SK-N-MC (cell line): ENCODE measurements at regions not wholly inside any gene's neighbourhood (a gene's known extent, or its start where the extent isn't known, plus 50 kb on each side); places are given as distances from the start of the nearest gene placed in this dataset.

Experiments used
- DNase-seq: peaks from one replicate; pipeline ENCODE4 v3.0.0-alpha.2; 2011; ENCODE audit warnings: low read depth, low spot score
- H3K27ac ChIP-seq: fragments of 200-600 bp; sonication (generic); 2 replicates; pipeline ENCODE4 v1.5.1; 2016; ENCODE audit warnings: mixed run types
- H3K36me3 ChIP-seq: fragments of 200-600 bp; sonication (generic); 2 replicates; pipeline ENCODE4 v1.6.1; 2017; ENCODE audit warnings: antibody characterized with exemption, low read length, mixed read lengths; ENCODE audit not compliant: insufficient read depth
- H3K4me3 ChIP-seq: fragments of 200-600 bp; sonication (generic); 2 replicates; pipeline ENCODE4 v1.5.1; 2016
- H3K9ac ChIP-seq: fragments of 200-600 bp; sonication (generic); 2 replicates; pipeline ENCODE4 v1.8.0; 2017; ENCODE audit warnings: mixed run types, mixed read lengths; ENCODE audit not compliant: insufficient read length
- H3K9me3 ChIP-seq: fragments of 200-600 bp; sonication (generic); 2 replicates; pipeline ENCODE4 v1.6.1; 2017; ENCODE audit warnings: low read depth, mild to moderate bottlenecking, antibody characterized with exemption, low read length, moderate library complexity, mixed read lengths
- EZH2 ChIP-seq: fragments of 200-600 bp; sonication (generic); IDR thresholded peaks from one replicate; pipeline ENCODE4 v1.6.1; 2017; ENCODE audit warnings: antibody characterized with exemption
- FOXP2 ChIP-seq: optimal IDR thresholded peaks from 2 replicates; pipeline ENCODE3; 2011; ENCODE audit warnings: mild to moderate bottlenecking, moderate library complexity; ENCODE audit not compliant: insufficient read depth; ENCODE audit errors: extremely low read length, control extremely low read depth
- POLR2AphosphoS5 ChIP-seq: IDR thresholded peaks from 2 replicates; pipeline ENCODE4 v1.6.1; 2012; ENCODE audit warnings: mild to moderate bottlenecking, low read depth, low read length, borderline replicate concordance

DNA sequence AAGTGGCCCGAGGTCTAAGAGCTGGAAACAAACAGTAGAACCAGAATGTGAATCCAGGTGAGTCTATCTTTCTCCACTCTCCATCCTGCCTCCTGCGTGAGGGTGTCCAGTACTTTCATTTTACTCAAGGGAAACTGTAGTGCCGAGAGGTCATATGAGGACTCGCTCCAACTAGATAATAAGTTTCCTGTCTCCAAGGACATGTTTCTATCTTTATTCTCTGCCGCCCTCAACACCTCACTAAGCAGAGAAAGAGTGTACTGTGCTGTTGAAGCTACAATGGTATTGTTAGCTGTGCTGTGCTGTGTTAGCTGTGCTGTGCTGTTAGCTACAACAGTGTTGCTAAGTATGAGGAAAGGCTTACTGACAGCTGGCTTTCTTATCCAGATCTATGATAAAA lies 137.9 kb upstream of the COL8A1 start:
- TF ChIP-seq POLR2AphosphoS5 (no peak), EZH2 (no peak), FOXP2 (no peak)
- no peak for DNase-seq
- H3K9ac ChIP-seq: no peak overlapping the region
- H3K9me3 ChIP-seq: 0 out of 2 replicates have a peak, but pooled peaks cover 4% of the 10 kb centered on the region
- no peak overlapping the region for H3K27ac ChIP-seq
- H3K4me3 ChIP-seq: no peak overlapping the region
- no peaks in the 10 kb centered on the region for H3K36me3 ChIP-seq

GRCh38 chr3:99499235-99500158 lies 138.9 kb upstream of the COL8A1 start:
- H3K9me3 ChIP-seq: 0 out of 2 replicates have a peak, but pooled peaks cover 4% of the 10 kb centered on the region
- H3K9ac ChIP-seq: no peak overlapping the region
- no peak for DNase-seq
- H3K4me3 ChIP-seq: no peak overlapping the region
- TF ChIP-seq FOXP2: no peak
- no peak for TF ChIP-seq POLR2AphosphoS5
- no peak for TF ChIP-seq EZH2
- no peak overlapping the region for H3K27ac ChIP-seq
- no peaks in the 10 kb centered on the region for H3K36me3 ChIP-seq

DNA sequence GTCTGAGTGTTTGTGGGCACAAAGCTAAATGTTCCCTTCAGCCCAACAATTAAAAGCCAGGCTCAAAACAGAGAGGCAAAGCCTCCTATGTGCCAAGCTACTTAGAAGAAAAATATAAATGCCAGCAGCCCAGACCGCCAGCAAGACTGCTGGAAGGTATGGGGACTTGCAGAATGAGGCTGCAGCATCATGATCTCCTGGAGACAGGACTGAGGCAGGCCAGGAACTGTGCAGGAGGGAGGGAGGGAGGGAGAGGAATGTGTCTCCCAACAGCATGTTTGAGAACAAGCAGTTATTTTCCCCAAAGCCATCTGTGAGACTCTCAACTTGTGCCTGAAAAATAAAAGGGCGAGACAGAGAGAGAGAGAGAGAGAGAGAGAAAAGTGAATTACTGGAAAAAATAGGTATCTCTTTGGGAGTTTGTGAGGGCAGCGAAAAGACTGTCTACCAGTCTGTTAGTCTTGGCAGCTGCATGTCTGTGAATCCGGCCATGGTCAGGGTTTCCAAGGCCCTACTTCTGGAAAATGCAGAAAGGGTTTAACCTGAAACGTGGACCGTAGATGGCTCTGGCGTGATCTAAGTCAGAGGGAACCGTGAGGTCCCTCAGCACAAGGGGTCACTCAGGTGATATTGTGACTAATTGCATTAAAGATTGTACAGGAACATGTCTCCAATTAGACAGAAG lies 139.7 kb upstream of the COL8A1 start:
- H3K36me3 ChIP-seq: no peaks in the 10 kb centered on the region
- no peak overlapping the region for H3K9ac ChIP-seq
- no peak for TF ChIP-seq FOXP2
- no peak for TF ChIP-seq POLR2AphosphoS5
- TF ChIP-seq EZH2: no peak
- H3K4me3 ChIP-seq: no peak overlapping the region
- H3K9me3 ChIP-seq: 0 out of 2 replicates have a peak, but pooled peaks cover 4% of the 10 kb centered on the region
- no peak overlapping the region for H3K27ac ChIP-seq
- no peak for DNase-seq

GRCh38 chr3:99487894-99488293 lies 150.5 kb upstream of the COL8A1 start:
- DNase-seq: no peak
- Histone ChIP-seq H3K9ac (no peak overlapping the region), H3K9me3 (peaks cover 10% of the 10 kb centered on the region; the same call in 1 of the 2 replicates), H3K4me3 (no peak overlapping the region), H3K27ac (no peak overlapping the region), H3K36me3 (peaks cover 3% of the 10 kb centered on the region; the same call in 1 of the 2 replicates)
- no peak for TF ChIP-seq FOXP2
- no peak for TF ChIP-seq POLR2AphosphoS5
- no peak for TF ChIP-seq EZH2

DNA sequence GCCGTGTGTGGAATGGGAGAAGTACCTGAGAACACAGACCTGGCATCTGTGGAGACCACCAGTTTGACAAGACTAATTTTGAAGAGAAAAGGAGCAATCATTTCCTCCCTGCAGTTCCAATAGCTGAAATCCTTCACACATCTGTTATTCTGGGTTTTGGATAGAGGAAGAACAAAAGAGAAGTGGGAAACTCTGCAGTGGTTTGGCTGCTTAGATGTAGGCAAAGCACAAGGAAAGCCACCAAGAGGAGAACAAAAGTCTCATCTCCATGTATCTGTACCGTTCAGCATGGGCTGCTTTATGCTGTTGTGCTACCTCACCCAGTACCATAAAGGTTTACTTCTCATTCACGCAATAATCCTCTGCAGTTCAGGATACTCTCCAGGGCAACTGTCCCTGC lies 153.1 kb upstream of the COL8A1 start:
- peak overlapping the region; percentile 40 for H3K4me3 ChIP-seq
- no peak overlapping the region for H3K9ac ChIP-seq
- no peak for TF ChIP-seq EZH2
- TF ChIP-seq FOXP2: no peak
- TF ChIP-seq POLR2AphosphoS5: no peak
- H3K27ac ChIP-seq: peak overlapping the region; percentile 83
- no peak for DNase-seq
- H3K36me3 ChIP-seq: peaks cover 3% of the 10 kb centered on the region; the same call in 1 of the 2 replicates
- peaks cover 10% of the 10 kb centered on the region; the same call in 1 of the 2 replicates for H3K9me3 ChIP-seq

- H3K4me3 ChIP-seq: peak overlapping the region; percentile 40
- peak; percentile 97 for DNase-seq
- H3K36me3 ChIP-seq: peaks cover 3% of the 10 kb centered on the region; the same call in 1 of the 2 replicates
- peak overlapping the region; percentile 83 for H3K27ac ChIP-seq
- TF ChIP-seq FOXP2: no peak
- TF ChIP-seq POLR2AphosphoS5: peak; percentile 76; the same call in 1 of the 2 replicates
- H3K9ac ChIP-seq: no peak overlapping the region
- H3K9me3 ChIP-seq: peaks cover 10% of the 10 kb centered on the region; the same call in 1 of the 2 replicates
These were observed 153.5 kb upstream of the COL8A1 start for GRCh38 chr3:99484871-99485270.

GRCh38 chr3:99483841-99484240 lies 154.6 kb upstream of the COL8A1 start:
- Histone ChIP-seq H3K9me3 (peaks cover 10% of the 10 kb centered on the region; the same call in 1 of the 2 replicates), H3K4me3 (no peak overlapping the region), H3K27ac (no peak overlapping the region), H3K36me3 (peaks cover 3% of the 10 kb centered on the region; the same call in 1 of the 2 replicates), H3K9ac (no peak overlapping the region)
- no peak for DNase-seq
- no peak for TF ChIP-seq POLR2AphosphoS5
- no peak for TF ChIP-seq EZH2
- TF ChIP-seq FOXP2: no peak

- Histone ChIP-seq H3K27ac (no peak overlapping the region), H3K4me3 (no peak overlapping the region), H3K36me3 (no peaks in the 10 kb centered on the region), H3K9me3 (peaks cover 6% of the 10 kb centered on the region; the same call in 1 of the 2 replicates), H3K9ac (no peak overlapping the region)
- TF ChIP-seq FOXP2 (no peak), EZH2 (no peak), POLR2AphosphoS5 (no peak)
- DNase-seq: no peak
These were observed 156.2 kb upstream of the COL8A1 start for GRCh38 chr3:99482191-99482590.
